Stromal cell of bone marrow (primary cell): ENCODE measurements at regions not wholly inside any gene's neighbourhood (a gene's known extent, or its start where the extent isn't known, plus 50 kb on each side); places are given as distances from the start of the nearest gene placed in this dataset.
A peak's percentile ranks its signal among the peaks of the same experiment; 100 is the strongest.

Source experiments
- DNase-seq: peaks from one replicate; pipeline ENCODE4 v3.0.0-alpha.2; 2012; ENCODE audit warnings: low read depth

GRCh38 chr1:67616394-67616985 lies 68.5 kb upstream of the GADD45A start:
- DNase-seq: no peak

DNA sequence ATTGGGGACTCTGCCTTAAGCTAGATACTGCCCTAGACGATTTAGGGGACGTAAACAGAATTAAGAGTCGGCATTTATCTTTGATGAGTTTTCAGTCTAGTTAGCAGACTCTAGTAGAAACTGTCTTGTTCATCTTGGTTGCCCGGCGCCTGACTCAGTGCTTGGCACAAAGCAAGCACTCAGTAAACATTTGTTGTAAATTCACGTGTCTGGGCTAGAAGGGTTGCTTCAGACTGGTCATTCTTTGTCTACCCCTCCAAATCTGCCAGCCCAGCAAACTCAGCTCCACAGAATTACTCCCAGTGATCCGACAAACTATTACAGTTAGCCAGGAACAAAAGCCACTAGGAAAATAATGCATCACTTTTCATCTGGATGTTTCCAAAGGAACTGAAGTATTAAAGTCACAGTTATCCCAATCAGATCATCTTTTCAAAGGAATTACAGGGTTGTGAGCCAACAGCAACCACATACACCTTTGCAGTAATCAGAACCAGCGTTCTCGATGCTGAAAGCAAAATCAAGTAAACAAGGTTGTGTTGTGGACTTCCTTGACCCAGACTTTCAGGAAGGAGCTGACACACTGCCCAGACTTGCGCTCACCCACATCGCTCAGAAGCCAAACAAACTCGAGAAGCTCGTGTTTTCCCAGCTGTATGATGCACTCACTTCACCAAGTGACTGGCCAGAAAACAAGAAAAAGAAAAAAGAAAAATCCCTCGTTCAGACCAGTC lies 66.5 kb upstream of the GADD45A start:
- DNase-seq: peak; percentile 95

- DNase-seq: no peak
These were observed 65.9 kb upstream of the GADD45A start for GRCh38 chr1:67619080-67619479.

GRCh38 chr1:67623906-67624305 lies 61.1 kb upstream of the GADD45A start:
- no peak for DNase-seq

- no peak for DNase-seq
These were observed 60.3 kb upstream of the GADD45A start for GRCh38 chr1:67624680-67625079.

- DNase-seq: peak; percentile 68
These were observed 58.7 kb upstream of the GADD45A start for GRCh38 chr1:67626090-67626860.

DNA sequence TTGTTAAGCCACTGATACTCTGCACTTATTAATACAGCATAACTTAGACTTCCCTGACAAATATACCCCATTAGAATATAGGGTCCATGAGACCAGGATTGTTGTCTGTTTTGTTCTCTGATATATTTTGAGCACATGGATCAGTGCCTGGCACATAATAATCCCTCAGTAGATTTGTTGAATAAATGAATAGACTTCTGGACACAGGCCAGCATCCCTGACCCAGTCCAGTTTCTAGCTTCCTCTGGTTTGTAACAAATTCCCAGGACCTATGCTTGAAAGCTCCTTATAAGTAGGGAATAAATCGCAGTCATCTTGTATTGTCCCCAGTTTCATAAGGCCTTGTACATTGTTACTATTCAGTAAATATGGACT lies 58.2 kb upstream of the GADD45A start:
- no peak for DNase-seq

DNA sequence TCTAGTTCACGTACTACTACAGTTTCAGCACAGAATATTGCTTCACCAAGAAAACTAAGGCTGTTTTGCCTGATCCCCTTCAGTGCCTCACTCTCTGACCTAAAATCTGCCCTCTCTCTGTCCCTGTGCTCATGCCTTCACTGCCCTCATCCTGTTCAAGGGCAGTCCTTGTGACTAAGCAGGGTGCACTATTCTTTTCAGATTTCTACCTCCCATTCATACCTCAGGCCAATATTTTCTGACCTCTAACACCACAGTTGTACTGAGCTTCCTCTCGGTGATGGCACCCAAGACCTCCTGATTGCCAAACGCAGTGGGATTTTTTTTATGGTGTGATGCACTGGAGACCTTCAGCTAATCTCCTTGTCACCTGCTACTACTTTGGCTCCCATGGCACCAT lies 57.7 kb upstream of the GADD45A start:
- DNase-seq: no peak

- no peak for DNase-seq
These were observed 57.1 kb upstream of the GADD45A start for GRCh38 chr1:67627906-67628305.

DNA sequence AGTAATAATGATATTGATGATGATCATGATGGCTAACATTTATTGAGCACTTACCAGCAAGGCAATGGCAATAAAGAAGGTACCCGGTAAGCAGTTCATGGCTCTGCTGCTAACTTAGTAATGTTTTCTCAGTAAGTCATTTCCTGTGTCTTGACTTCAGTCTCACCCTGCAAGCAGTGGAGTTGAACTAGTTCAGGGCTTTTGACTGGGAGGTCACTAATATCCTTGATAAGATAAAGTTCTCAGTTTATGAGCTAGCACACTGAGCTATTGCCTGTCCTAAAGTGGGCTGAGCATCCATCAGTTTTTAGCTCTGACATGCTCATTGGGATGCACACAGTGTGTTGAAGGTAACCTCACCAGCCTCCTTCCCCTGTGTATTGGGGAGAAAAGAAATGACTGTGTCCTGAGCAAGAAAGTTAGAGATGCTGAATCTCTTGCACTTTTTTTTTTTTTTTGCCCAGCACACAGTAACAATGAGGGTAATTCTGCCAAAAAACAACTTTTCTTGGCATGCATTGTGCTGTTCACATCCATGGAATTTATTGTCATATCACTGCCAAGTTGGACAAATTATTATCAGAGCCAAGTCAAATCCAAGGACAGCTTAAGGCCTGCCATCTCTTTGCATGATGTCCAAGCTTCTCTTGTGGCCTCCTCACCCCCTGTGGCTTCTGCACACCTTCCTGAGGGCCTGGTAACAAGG lies 55.5 kb upstream of the GADD45A start:
- peak; percentile 59 for DNase-seq

- no peak for DNase-seq
These were observed 54.5 kb upstream of the GADD45A start for GRCh38 chr1:67630438-67631045.

GRCh38 chr1:67632356-67632755 lies 52.6 kb upstream of the GADD45A start:
- no peak for DNase-seq

- DNase-seq: no peak
These were observed 52.0 kb upstream of the GADD45A start for GRCh38 chr1:67632811-67633655.

DNA sequence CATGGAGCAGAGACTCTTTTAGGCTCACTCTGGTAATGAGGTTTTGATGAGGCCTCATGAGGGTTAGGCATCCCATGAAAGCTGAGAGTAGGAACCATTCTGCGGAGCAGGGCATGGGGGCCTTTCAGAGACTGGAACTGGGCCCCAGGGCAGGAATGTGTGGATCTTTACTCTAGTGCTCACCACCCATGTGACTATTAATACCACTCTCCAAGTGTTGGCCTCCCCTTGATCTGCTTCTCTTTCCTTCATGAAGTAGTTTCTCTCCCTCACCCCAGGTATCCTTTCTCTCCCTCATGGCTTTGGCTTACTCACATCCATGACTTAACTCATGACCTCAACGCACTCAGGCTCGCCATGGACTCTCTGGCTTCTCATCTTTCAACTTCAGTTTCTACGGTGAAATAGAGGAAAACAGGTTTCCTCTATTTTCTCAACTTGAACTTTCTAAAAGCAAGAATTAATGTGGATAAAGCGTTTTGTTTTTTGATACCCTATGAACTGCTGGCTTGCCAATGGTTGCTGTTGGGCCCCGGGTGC lies 50.5 kb upstream of the GADD45A start:
- DNase-seq: no peak

DNA sequence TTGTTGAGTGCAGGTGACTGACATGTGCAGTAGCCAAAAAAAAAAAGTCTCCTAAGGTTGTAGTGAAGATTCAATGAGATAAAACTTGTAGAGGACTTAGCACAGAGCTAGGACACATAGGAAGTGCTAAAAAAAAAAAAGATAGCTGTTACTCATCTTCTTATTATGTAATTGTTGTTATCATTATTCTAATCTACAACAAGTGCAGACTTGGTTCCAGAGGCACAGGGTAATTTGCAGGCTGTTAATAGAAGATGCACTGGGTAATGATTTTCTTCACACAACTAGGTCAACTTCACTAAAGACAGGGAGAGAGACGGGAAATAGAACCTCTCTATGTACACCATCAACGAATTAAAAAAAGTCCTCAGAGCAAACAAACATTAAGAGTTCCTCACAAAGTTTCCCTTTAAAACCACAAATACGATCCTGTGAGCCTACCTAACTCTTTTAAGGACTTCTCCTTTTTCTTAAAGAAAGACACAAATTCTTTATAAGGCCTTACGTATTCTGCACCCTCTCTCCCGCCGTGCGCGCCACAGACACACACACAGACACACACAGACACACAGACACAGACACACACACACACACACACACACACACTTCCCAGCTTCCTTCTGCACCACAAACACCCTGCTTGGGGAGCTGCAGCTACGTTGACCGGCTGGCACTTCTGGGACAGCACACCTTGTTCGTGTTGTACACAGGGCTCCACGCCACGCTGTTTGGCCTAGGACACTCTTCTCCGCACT lies 49.8 kb upstream of the GADD45A start:
- DNase-seq: no peak
